WTC11 (cell line): ENCODE measurements at regions not wholly inside any gene's neighbourhood (a gene's known extent, or its start where the extent isn't known, plus 50 kb on each side); places are given as distances from the start of the nearest gene placed in this dataset.

Experiments
- ETV6 ChIP-seq: sonication (generic); formaldehyde crosslinking; IDR thresholded peaks from 2 replicates; pipeline ENCODE4 v1.8.1; 2022; ENCODE audit warnings: mild to moderate bottlenecking, missing genetic modification reagents
- SOX15 ChIP-seq: fragments of 250-450 bp; sonication (Bioruptor Pico); IDR thresholded peaks from 2 replicates; pipeline ENCODE4 v1.9.0; 2021; ENCODE audit warnings: mild to moderate bottlenecking
- TEAD4 ChIP-seq: sonication (generic); formaldehyde crosslinking; IDR thresholded peaks from 2 replicates; pipeline ENCODE4 v1.8.0; 2022; ENCODE audit warnings: mild to moderate bottlenecking, missing genetic modification reagents
- ZNF219 ChIP-seq: sonication (generic); formaldehyde crosslinking; IDR thresholded peaks from 2 replicates; pipeline ENCODE4 v1.8.0; 2023; ENCODE audit warnings: missing genetic modification reagents, mild to moderate bottlenecking, borderline replicate concordance
- ZNF232 ChIP-seq: sonication (generic); formaldehyde crosslinking; IDR thresholded peaks from 2 replicates; pipeline ENCODE4 v1.8.0; 2022; ENCODE audit warnings: mild to moderate bottlenecking, missing genetic modification reagents
- ZNF671 ChIP-seq: fragments of 250-450 bp; sonication (Bioruptor Pico); IDR thresholded peaks from 2 replicates; pipeline ENCODE4 v1.8.0; 2021; ENCODE audit warnings: mild to moderate bottlenecking
- TF ChIP-seq, protein P1 (sequence below): fragments of 200-600 bp; IDR thresholded peaks from 2 replicates; pipeline ENCODE4 v1.8.0; 2022; ENCODE audit warnings: antibody characterized with exemption
- TF ChIP-seq, protein P2 (sequence below): sonication (generic); formaldehyde crosslinking; IDR thresholded peaks from 2 replicates; pipeline ENCODE4 v1.8.0; 2022; ENCODE audit warnings: mild to moderate bottlenecking, missing genetic modification reagents
- TF ChIP-seq, protein P3 (sequence below): sonication (generic); formaldehyde crosslinking; conservative IDR thresholded peaks from 2 replicates; pipeline ENCODE4 v1.8.1; 2022; ENCODE audit warnings: mild to moderate bottlenecking, missing genetic modification reagents
- TF ChIP-seq, protein P4 (sequence below): sonication (generic); formaldehyde crosslinking; IDR thresholded peaks from 2 replicates; pipeline ENCODE4 v1.8.1; 2022; ENCODE audit warnings: mild to moderate bottlenecking, missing genetic modification reagents, moderate library complexity, borderline replicate concordance
- TF ChIP-seq, protein P5 (sequence below): fragments of 250-450 bp; sonication (Bioruptor Pico); IDR thresholded peaks from 2 replicates; pipeline ENCODE4 v1.9.0; 2021; ENCODE audit warnings: mild to moderate bottlenecking, borderline replicate concordance

DNA sequence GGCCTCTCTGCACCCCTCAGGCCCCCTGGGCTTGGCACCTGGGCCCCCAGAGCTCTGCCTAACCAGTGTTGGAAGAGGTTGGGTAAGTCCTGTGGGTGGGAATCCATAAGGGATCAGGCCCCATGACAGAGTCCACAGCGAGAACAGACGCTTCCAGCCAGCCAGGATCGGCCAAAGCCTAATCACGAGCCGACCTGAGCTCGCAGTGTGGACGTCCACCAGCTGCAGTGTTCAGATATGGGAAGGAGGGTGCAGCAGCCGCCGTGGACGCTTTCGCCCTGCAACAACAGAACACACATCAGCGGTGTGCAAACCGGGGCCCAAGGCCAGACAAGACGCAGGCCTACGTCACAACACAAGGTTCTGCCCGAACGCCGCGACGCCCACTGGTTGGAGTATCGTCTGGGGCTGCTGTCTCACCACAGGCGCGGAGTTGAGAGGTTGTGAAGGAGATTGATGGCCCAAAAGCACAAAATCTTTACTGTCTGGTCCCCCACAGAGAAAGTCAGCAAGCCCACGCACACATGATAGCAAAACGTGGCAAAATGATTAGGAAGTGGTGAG is 102.1 kb downstream of the FOXL3 start:
- no peak for TF ChIP-seq ZNF671 (CRISPR knock-in tag)
- TF ChIP-seq, protein P1, sequence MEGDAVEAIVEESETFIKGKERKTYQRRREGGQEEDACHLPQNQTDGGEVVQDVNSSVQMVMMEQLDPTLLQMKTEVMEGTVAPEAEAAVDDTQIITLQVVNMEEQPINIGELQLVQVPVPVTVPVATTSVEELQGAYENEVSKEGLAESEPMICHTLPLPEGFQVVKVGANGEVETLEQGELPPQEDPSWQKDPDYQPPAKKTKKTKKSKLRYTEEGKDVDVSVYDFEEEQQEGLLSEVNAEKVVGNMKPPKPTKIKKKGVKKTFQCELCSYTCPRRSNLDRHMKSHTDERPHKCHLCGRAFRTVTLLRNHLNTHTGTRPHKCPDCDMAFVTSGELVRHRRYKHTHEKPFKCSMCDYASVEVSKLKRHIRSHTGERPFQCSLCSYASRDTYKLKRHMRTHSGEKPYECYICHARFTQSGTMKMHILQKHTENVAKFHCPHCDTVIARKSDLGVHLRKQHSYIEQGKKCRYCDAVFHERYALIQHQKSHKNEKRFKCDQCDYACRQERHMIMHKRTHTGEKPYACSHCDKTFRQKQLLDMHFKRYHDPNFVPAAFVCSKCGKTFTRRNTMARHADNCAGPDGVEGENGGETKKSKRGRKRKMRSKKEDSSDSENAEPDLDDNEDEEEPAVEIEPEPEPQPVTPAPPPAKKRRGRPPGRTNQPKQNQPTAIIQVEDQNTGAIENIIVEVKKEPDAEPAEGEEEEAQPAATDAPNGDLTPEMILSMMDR, result no peak
- TF ChIP-seq, protein P2, sequence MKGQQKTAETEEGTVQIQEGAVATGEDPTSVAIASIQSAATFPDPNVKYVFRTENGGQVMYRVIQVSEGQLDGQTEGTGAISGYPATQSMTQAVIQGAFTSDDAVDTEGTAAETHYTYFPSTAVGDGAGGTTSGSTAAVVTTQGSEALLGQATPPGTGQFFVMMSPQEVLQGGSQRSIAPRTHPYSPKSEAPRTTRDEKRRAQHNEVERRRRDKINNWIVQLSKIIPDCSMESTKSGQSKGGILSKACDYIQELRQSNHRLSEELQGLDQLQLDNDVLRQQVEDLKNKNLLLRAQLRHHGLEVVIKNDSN (CRISPR knock-in tag), result no peak
- TF ChIP-seq TEAD4 (CRISPR knock-in tag), result no peak
- TF ChIP-seq, protein P3, sequence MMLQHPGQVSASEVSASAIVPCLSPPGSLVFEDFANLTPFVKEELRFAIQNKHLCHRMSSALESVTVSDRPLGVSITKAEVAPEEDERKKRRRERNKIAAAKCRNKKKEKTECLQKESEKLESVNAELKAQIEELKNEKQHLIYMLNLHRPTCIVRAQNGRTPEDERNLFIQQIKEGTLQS (CRISPR knock-in tag), result no peak
- no peak for TF ChIP-seq ZNF219 (CRISPR knock-in tag)
- TF ChIP-seq ETV6 (CRISPR knock-in tag), result no peak
- TF ChIP-seq, protein P4, sequence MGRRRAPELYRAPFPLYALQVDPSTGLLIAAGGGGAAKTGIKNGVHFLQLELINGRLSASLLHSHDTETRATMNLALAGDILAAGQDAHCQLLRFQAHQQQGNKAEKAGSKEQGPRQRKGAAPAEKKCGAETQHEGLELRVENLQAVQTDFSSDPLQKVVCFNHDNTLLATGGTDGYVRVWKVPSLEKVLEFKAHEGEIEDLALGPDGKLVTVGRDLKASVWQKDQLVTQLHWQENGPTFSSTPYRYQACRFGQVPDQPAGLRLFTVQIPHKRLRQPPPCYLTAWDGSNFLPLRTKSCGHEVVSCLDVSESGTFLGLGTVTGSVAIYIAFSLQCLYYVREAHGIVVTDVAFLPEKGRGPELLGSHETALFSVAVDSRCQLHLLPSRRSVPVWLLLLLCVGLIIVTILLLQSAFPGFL (CRISPR knock-in tag), result no peak
- no peak for TF ChIP-seq SOX15 (CRISPR knock-in tag)
- TF ChIP-seq, protein P5, sequence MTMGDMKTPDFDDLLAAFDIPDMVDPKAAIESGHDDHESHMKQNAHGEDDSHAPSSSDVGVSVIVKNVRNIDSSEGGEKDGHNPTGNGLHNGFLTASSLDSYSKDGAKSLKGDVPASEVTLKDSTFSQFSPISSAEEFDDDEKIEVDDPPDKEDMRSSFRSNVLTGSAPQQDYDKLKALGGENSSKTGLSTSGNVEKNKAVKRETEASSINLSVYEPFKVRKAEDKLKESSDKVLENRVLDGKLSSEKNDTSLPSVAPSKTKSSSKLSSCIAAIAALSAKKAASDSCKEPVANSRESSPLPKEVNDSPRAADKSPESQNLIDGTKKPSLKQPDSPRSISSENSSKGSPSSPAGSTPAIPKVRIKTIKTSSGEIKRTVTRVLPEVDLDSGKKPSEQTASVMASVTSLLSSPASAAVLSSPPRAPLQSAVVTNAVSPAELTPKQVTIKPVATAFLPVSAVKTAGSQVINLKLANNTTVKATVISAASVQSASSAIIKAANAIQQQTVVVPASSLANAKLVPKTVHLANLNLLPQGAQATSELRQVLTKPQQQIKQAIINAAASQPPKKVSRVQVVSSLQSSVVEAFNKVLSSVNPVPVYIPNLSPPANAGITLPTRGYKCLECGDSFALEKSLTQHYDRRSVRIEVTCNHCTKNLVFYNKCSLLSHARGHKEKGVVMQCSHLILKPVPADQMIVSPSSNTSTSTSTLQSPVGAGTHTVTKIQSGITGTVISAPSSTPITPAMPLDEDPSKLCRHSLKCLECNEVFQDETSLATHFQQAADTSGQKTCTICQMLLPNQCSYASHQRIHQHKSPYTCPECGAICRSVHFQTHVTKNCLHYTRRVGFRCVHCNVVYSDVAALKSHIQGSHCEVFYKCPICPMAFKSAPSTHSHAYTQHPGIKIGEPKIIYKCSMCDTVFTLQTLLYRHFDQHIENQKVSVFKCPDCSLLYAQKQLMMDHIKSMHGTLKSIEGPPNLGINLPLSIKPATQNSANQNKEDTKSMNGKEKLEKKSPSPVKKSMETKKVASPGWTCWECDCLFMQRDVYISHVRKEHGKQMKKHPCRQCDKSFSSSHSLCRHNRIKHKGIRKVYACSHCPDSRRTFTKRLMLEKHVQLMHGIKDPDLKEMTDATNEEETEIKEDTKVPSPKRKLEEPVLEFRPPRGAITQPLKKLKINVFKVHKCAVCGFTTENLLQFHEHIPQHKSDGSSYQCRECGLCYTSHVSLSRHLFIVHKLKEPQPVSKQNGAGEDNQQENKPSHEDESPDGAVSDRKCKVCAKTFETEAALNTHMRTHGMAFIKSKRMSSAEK (CRISPR knock-in tag), result no peak
- no peak for TF ChIP-seq ZNF232
